GM23338 (cell line): ENCODE measurements at regions not wholly inside any gene's neighbourhood (a gene's known extent, or its start where the extent isn't known, plus 50 kb on each side); places are given as distances from the start of the nearest gene placed in this dataset.

Experiments used
- ATAC-seq: fragments of 200-7000 bp; cut with Tn5 transposase; 3 replicates; pipeline ENCODE4 v1.9.1; 2020
- DNase-seq: peaks from one replicate; pipeline ENCODE4 v3.0.0-alpha.2; 2015; ENCODE audit warnings: low spot score
- H2AFZ ChIP-seq: fragments of 200-600 bp; sonication (generic); 2 replicates; pipeline ENCODE4 v1.8.0; 2016; ENCODE audit warnings: antibody characterized with exemption, mild to moderate bottlenecking, moderate library complexity
- H3F3A ChIP-seq: fragments of 200-600 bp; sonication (generic); replicated peaks from 2 replicates; pipeline ENCODE4 v1.8.0; 2017; ENCODE audit warnings: antibody characterized with exemption, mixed run types, low read depth
- H3K27ac ChIP-seq: fragments of 200-600 bp; sonication (generic); 2 replicates; pipeline ENCODE4 v1.6.1; 2016; ENCODE audit warnings: low read depth
- H3K27me3 ChIP-seq: fragments of 200-600 bp; sonication (generic); 2 replicates; pipeline ENCODE4 v1.8.0; 2016; ENCODE audit warnings: mild to moderate bottlenecking, mixed run types, moderate library complexity; ENCODE audit not compliant: insufficient read depth
- H3K36me3 ChIP-seq: fragments of 200-600 bp; sonication (generic); 2 replicates; pipeline ENCODE4 v1.8.0; 2016; ENCODE audit warnings: mild to moderate bottlenecking; ENCODE audit not compliant: insufficient read depth
- H3K4me1 ChIP-seq: fragments of 200-600 bp; sonication (generic); 2 replicates; pipeline ENCODE4 v1.8.0; 2016; ENCODE audit warnings: mild to moderate bottlenecking, moderate library complexity; ENCODE audit not compliant: insufficient read depth
- H3K4me2 ChIP-seq: fragments of 200-600 bp; sonication (generic); 2 replicates; pipeline ENCODE4 v1.7.1; 2017; ENCODE audit warnings: mixed run types
- H3K4me3 ChIP-seq: fragments of 200-600 bp; sonication (generic); 2 replicates; pipeline ENCODE4 v1.6.1; 2016; ENCODE audit warnings: mixed run types
- H3K79me2 ChIP-seq: fragments of 200-600 bp; sonication (generic); replicated peaks from 2 replicates; pipeline ENCODE4 v1.8.0; 2017; ENCODE audit warnings: mild to moderate bottlenecking; ENCODE audit not compliant: insufficient read depth
- H3K9me2 ChIP-seq: fragments of 200-600 bp; sonication (generic); 2 replicates; pipeline ENCODE4 v1.8.0; 2017; ENCODE audit not compliant: insufficient read depth
- H4K20me1 ChIP-seq: fragments of 200-600 bp; sonication (generic); replicated peaks from 2 replicates; pipeline ENCODE4 v1.8.0; 2017; ENCODE audit warnings: mild to moderate bottlenecking; ENCODE audit not compliant: insufficient read depth
- H3K27ac Mint-ChIP-seq: 2 replicates; pipeline ENCODE4 v1.8.0; 2020; ENCODE audit warnings: inconsistent platforms, mild to moderate bottlenecking, moderate library complexity, mixed read lengths
- H3K27me3 Mint-ChIP-seq: 3 replicates; pipeline ENCODE4 v1.8.0; 2022; ENCODE audit warnings: low read depth, mild to moderate bottlenecking, moderate library complexity, mixed read lengths, inconsistent platforms; ENCODE audit not compliant: insufficient read depth, poor library complexity
- H3K36me3 Mint-ChIP-seq: 3 replicates; pipeline ENCODE4 v1.8.0; 2021; ENCODE audit warnings: low read depth, mild to moderate bottlenecking, inconsistent platforms, moderate library complexity, mixed read lengths
- H3K4me1 Mint-ChIP-seq: 3 replicates; pipeline ENCODE4 v1.8.0; 2020; ENCODE audit warnings: mild to moderate bottlenecking, inconsistent platforms, mixed read lengths
- H3K4me3 Mint-ChIP-seq: 3 replicates; pipeline ENCODE4 v1.8.0; 2021; ENCODE audit warnings: moderate library complexity, mild to moderate bottlenecking, inconsistent platforms, mixed read lengths
- H3K9me3 Mint-ChIP-seq: 3 replicates; pipeline ENCODE4 v1.8.0; 2020; ENCODE audit warnings: moderate library complexity, mild to moderate bottlenecking, inconsistent platforms, mixed read lengths
- CREB1 ChIP-seq: fragments of 250-450 bp; sonication (Bioruptor Pico); IDR thresholded peaks from 2 replicates; pipeline ENCODE4 v1.5.0; 2020; ENCODE audit warnings: low read depth, mild to moderate bottlenecking, moderate library complexity
- EZH2 ChIP-seq: fragments of 200-600 bp; sonication (generic); IDR thresholded peaks from one replicate; pipeline ENCODE4 v1.8.0; 2017; ENCODE audit warnings: antibody characterized with exemption, mild to moderate bottlenecking, low read depth; ENCODE audit not compliant: unreplicated experiment
- EZH2phosphoT487 ChIP-seq: fragments of 200-600 bp; sonication (generic); IDR thresholded peaks from one replicate; pipeline ENCODE4 v1.8.1; 2018; ENCODE audit warnings: antibody characterized with exemption; ENCODE audit not compliant: unreplicated experiment
- JUNB ChIP-seq: IDR thresholded peaks from one replicate; pipeline ENCODE4 v1.6.1; 2016; ENCODE audit warnings: antibody characterized with exemption; ENCODE audit not compliant: unreplicated experiment
- NANOG ChIP-seq: IDR thresholded peaks from 2 replicates; pipeline ENCODE4 v1.6.1; 2016; ENCODE audit warnings: antibody characterized with exemption, borderline replicate concordance
- POLR2AphosphoS5 ChIP-seq: IDR thresholded peaks from 2 replicates; pipeline ENCODE4 v1.6.1; 2016; ENCODE audit warnings: antibody characterized with exemption, low read depth
- STAT1 ChIP-seq: IDR thresholded peaks from one replicate; pipeline ENCODE4 v1.6.1; 2016; ENCODE audit warnings: antibody characterized with exemption; ENCODE audit not compliant: unreplicated experiment
- ZNF114 ChIP-seq: fragments of 250-450 bp; sonication (Bioruptor Pico); IDR thresholded peaks from 2 replicates; pipeline ENCODE4 v1.5.0; 2020; ENCODE audit warnings: mild to moderate bottlenecking, moderate library complexity
- ZNF331 ChIP-seq: fragments of 250-450 bp; sonication (Bioruptor Pico); IDR thresholded peaks from 2 replicates; pipeline ENCODE4 v1.5.0; 2020; ENCODE audit warnings: low read depth, mild to moderate bottlenecking, moderate library complexity
- TF ChIP-seq, protein P1 (sequence below): IDR thresholded peaks from 2 replicates; pipeline ENCODE4 v1.6.1; 2016; ENCODE audit warnings: antibody characterized with exemption
- TF ChIP-seq, protein P2 (sequence below), 2 experiments: fragments of 200-600 bp in 1 of 2; sonication (generic) in 1 of 2; conservative IDR thresholded peaks; 2 replicates each; pipeline versions ENCODE4 v1.5.1 to v1.6.1; 2016 to 2017; ENCODE audit warnings: antibody characterized with exemption in 2 of 2, low read depth in 2 of 2, mild to moderate bottlenecking in 2 of 2, moderate library complexity in 1 of 2
- TF ChIP-seq, protein P3 (sequence below): IDR thresholded peaks from one replicate; pipeline ENCODE4 v1.6.1; 2018; ENCODE audit warnings: antibody characterized with exemption; ENCODE audit not compliant: unreplicated experiment
- TF ChIP-seq, protein P4 (sequence below): fragments of 250-450 bp; sonication (Bioruptor Pico); IDR thresholded peaks from 2 replicates; pipeline ENCODE4 v1.5.0; 2020; ENCODE audit warnings: mild to moderate bottlenecking, moderate library complexity

DNA sequence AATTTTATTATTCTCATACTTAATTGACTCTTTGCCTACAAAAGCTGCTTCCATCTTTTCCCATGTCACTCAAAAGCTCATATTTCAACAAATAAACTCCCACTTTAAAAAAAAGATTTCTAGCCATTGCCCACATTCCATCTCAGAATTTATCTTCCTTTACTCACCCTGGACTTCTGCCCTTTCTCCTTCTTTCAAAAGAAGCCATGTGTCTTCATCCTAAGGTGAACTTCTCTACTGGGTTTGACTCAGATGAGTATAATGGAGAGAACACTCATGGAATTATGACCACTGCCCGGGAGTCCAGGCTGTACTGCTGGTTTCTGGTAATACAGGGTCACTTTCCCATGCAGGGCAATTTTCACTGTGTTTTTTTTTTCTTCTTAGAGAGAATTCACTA, 548.5 kb upstream of the ZNF462 start:
- Mint-ChIP-seq H3K4me3 (no peak overlapping the region), H3K27ac (no peak overlapping the region), H3K4me1 (peaks cover 15% of the 10 kb centered on the region; the same call in 2 of the 3 replicates), H3K9me3 (no peaks in the 10 kb centered on the region; the same call in 2 of the 3 replicates), H3K27me3 (no peaks in the 10 kb centered on the region), H3K36me3 (peaks cover 3% of the 10 kb centered on the region; the same call in 1 of the 3 replicates)
- Histone ChIP-seq H3F3A (no peaks in the 10 kb centered on the region), H4K20me1 (no peaks in the 10 kb centered on the region), H3K4me2 (no peak overlapping the region), H3K4me1 (peaks cover 9% of the 10 kb centered on the region), H3K9me2 (no peaks in the 10 kb centered on the region; the same call in 1 of the 2 replicates), H2AFZ (no peak overlapping the region), H3K27me3 (no peaks in the 10 kb centered on the region), H3K36me3 (no peaks in the 10 kb centered on the region), H3K79me2 (no peaks in the 10 kb centered on the region), H3K4me3 (no peak overlapping the region), H3K27ac (no peak overlapping the region)
- ATAC-seq (no peak), DNase-seq (no peak)
- TF ChIP-seq NANOG (no peak), ZNF331 (CRISPR knock-in tag) (no peak), EZH2phosphoT487 (no peak), CREB1 (CRISPR knock-in tag) (no peak), ZNF114 (CRISPR knock-in tag) (no peak), POLR2AphosphoS5 (no peak), EZH2 (no peak), JUNB (no peak), STAT1 (no peak)
- TF ChIP-seq, protein P1, sequence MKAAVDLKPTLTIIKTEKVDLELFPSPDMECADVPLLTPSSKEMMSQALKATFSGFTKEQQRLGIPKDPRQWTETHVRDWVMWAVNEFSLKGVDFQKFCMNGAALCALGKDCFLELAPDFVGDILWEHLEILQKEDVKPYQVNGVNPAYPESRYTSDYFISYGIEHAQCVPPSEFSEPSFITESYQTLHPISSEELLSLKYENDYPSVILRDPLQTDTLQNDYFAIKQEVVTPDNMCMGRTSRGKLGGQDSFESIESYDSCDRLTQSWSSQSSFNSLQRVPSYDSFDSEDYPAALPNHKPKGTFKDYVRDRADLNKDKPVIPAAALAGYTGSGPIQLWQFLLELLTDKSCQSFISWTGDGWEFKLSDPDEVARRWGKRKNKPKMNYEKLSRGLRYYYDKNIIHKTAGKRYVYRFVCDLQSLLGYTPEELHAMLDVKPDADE: no peak
- TF ChIP-seq, protein P2, sequence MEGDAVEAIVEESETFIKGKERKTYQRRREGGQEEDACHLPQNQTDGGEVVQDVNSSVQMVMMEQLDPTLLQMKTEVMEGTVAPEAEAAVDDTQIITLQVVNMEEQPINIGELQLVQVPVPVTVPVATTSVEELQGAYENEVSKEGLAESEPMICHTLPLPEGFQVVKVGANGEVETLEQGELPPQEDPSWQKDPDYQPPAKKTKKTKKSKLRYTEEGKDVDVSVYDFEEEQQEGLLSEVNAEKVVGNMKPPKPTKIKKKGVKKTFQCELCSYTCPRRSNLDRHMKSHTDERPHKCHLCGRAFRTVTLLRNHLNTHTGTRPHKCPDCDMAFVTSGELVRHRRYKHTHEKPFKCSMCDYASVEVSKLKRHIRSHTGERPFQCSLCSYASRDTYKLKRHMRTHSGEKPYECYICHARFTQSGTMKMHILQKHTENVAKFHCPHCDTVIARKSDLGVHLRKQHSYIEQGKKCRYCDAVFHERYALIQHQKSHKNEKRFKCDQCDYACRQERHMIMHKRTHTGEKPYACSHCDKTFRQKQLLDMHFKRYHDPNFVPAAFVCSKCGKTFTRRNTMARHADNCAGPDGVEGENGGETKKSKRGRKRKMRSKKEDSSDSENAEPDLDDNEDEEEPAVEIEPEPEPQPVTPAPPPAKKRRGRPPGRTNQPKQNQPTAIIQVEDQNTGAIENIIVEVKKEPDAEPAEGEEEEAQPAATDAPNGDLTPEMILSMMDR (conservative IDR thresholded peaks at IDR 0.05; ENCODE audit: low read depth in 2 of 2): no peak
- TF ChIP-seq, protein P3, sequence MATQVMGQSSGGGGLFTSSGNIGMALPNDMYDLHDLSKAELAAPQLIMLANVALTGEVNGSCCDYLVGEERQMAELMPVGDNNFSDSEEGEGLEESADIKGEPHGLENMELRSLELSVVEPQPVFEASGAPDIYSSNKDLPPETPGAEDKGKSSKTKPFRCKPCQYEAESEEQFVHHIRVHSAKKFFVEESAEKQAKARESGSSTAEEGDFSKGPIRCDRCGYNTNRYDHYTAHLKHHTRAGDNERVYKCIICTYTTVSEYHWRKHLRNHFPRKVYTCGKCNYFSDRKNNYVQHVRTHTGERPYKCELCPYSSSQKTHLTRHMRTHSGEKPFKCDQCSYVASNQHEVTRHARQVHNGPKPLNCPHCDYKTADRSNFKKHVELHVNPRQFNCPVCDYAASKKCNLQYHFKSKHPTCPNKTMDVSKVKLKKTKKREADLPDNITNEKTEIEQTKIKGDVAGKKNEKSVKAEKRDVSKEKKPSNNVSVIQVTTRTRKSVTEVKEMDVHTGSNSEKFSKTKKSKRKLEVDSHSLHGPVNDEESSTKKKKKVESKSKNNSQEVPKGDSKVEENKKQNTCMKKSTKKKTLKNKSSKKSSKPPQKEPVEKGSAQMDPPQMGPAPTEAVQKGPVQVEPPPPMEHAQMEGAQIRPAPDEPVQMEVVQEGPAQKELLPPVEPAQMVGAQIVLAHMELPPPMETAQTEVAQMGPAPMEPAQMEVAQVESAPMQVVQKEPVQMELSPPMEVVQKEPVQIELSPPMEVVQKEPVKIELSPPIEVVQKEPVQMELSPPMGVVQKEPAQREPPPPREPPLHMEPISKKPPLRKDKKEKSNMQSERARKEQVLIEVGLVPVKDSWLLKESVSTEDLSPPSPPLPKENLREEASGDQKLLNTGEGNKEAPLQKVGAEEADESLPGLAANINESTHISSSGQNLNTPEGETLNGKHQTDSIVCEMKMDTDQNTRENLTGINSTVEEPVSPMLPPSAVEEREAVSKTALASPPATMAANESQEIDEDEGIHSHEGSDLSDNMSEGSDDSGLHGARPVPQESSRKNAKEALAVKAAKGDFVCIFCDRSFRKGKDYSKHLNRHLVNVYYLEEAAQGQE: no peak
- TF ChIP-seq, protein P4, sequence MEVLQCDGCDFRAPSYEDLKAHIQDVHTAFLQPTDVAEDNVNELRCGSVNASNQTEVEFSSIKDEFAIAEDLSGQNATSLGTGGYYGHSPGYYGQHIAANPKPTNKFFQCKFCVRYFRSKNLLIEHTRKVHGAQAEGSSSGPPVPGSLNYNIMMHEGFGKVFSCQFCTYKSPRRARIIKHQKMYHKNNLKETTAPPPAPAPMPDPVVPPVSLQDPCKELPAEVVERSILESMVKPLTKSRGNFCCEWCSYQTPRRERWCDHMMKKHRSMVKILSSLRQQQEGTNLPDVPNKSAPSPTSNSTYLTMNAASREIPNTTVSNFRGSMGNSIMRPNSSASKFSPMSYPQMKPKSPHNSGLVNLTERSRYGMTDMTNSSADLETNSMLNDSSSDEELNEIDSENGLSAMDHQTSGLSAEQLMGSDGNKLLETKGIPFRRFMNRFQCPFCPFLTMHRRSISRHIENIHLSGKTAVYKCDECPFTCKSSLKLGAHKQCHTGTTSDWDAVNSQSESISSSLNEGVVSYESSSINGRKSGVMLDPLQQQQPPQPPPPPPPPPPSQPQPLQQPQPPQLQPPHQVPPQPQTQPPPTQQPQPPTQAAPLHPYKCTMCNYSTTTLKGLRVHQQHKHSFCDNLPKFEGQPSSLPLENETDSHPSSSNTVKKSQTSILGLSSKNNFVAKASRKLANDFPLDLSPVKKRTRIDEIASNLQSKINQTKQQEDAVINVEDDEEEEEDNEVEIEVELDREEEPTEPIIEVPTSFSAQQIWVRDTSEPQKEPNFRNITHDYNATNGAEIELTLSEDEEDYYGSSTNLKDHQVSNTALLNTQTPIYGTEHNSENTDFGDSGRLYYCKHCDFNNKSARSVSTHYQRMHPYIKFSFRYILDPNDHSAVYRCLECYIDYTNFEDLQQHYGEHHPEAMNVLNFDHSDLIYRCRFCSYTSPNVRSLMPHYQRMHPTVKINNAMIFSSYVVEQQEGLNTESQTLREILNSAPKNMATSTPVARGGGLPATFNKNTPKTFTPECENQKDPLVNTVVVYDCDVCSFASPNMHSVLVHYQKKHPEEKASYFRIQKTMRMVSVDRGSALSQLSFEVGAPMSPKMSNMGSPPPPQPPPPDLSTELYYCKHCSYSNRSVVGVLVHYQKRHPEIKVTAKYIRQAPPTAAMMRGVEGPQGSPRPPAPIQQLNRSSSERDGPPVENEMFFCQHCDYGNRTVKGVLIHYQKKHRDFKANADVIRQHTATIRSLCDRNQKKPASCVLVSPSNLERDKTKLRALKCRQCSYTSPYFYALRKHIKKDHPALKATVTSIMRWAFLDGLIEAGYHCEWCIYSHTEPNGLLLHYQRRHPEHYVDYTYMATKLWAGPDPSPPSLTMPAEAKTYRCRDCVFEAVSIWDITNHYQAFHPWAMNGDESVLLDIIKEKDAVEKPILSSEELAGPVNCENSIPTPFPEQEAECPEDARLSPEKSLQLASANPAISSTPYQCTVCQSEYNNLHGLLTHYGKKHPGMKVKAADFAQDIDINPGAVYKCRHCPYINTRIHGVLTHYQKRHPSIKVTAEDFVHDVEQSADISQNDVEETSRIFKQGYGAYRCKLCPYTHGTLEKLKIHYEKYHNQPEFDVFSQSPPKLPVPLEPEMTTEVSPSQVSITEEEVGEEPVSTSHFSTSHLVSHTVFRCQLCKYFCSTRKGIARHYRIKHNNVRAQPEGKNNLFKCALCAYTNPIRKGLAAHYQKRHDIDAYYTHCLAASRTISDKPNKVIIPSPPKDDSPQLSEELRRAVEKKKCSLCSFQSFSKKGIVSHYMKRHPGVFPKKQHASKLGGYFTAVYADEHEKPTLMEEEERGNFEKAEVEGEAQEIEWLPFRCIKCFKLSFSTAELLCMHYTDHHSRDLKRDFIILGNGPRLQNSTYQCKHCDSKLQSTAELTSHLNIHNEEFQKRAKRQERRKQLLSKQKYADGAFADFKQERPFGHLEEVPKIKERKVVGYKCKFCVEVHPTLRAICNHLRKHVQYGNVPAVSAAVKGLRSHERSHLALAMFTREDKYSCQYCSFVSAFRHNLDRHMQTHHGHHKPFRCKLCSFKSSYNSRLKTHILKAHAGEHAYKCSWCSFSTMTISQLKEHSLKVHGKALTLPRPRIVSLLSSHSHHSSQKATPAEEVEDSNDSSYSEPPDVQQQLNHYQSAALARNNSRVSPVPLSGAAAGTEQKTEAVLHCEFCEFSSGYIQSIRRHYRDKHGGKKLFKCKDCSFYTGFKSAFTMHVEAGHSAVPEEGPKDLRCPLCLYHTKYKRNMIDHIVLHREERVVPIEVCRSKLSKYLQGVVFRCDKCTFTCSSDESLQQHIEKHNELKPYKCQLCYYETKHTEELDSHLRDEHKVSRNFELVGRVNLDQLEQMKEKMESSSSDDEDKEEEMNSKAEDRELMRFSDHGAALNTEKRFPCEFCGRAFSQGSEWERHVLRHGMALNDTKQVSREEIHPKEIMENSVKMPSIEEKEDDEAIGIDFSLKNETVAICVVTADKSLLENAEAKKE: no peak
